Keratinocyte (primary cell): ENCODE measurements at regions not wholly inside any gene's neighbourhood (a gene's known extent, or its start where the extent isn't known, plus 50 kb on each side); places are given as distances from the start of the nearest gene placed in this dataset.

Source experiments
- DNase-seq: peaks from one replicate; pipeline ENCODE4 v3.0.0-alpha.2; 2011; ENCODE audit warnings: low read depth, missing footprints, low spot score
- FAIRE-seq: peaks from 2 replicates; lab custom pipeline; 2011; peaks lifted over from hg19 to GRCh38; lab: Jason Lieb, UNC
- H2AFZ ChIP-seq: 2 replicates; pipeline ENCODE4 v1.6.0; 2012; ENCODE audit warnings: low read length, control low read depth, inconsistent platforms; ENCODE audit not compliant: control insufficient read depth
- H3K27ac ChIP-seq: 2 replicates; pipeline ENCODE4 v1.5.1; 2011; ENCODE audit warnings: low read length; ENCODE audit not compliant: control insufficient read depth, insufficient read depth
- H3K27me3 ChIP-seq: 3 replicates; pipeline ENCODE4 v1.6.0; 2011; ENCODE audit warnings: low read length; ENCODE audit not compliant: control insufficient read depth, insufficient read depth; ENCODE audit errors: extremely low read depth
- H3K36me3 ChIP-seq, 2 experiments: 2 replicates in 1 of 2; 3 replicates in 1 of 2; pipeline ENCODE4 v1.5.1; 2011; ENCODE audit warnings: low read length in 2 of 2, mild to moderate bottlenecking in 1 of 2; ENCODE audit not compliant: control insufficient read depth in 2 of 2, insufficient read depth in 2 of 2; ENCODE audit errors: extremely low read depth in 1 of 2
- H3K4me1 ChIP-seq: 3 replicates; pipeline ENCODE4 v1.5.1; 2011; ENCODE audit warnings: low read length; ENCODE audit not compliant: control insufficient read depth, insufficient read depth; ENCODE audit errors: extremely low read depth
- H3K4me2 ChIP-seq: 3 replicates; pipeline ENCODE4 v1.6.0; 2011; ENCODE audit warnings: low read depth, low read length; ENCODE audit not compliant: control insufficient read depth, insufficient read depth; ENCODE audit errors: extremely low read depth
- H3K4me3 ChIP-seq, 3 experiments: fragments of 200-600 bp in 1 of 3; sonication (generic) in 1 of 3; 2 replicates in 2 of 3; 3 replicates in 1 of 3; pipeline ENCODE4 v1.5.1; 2011 to 2016; ENCODE audit warnings: low read length in 3 of 3, mild to moderate bottlenecking in 3 of 3, control low read depth in 2 of 3, inconsistent platforms in 1 of 3, low read depth in 1 of 3, mixed read lengths in 1 of 3, mixed run types in 1 of 3, moderate library complexity in 1 of 3; ENCODE audit not compliant: control insufficient read depth in 2 of 3, insufficient read depth in 2 of 3; ENCODE audit errors: extremely low read depth in 1 of 3
- H3K79me2 ChIP-seq: 2 replicates; pipeline ENCODE4 v1.6.0; 2012; ENCODE audit warnings: low read length; ENCODE audit not compliant: control insufficient read depth, insufficient read depth
- H3K9ac ChIP-seq: 3 replicates; pipeline ENCODE4 v1.6.0; 2011; ENCODE audit warnings: low read length; ENCODE audit not compliant: control insufficient read depth, insufficient read depth; ENCODE audit errors: extremely low read depth
- H3K9me1 ChIP-seq: 3 replicates; pipeline ENCODE4 v1.6.0; 2011; ENCODE audit warnings: low read length; ENCODE audit not compliant: control insufficient read depth, insufficient read depth; ENCODE audit errors: extremely low read depth
- H3K9me3 ChIP-seq: 2 replicates; pipeline ENCODE4 v1.5.1; 2012; ENCODE audit warnings: low read depth, low read length; ENCODE audit not compliant: control insufficient read depth
- H4K20me1 ChIP-seq: 3 replicates; pipeline ENCODE4 v1.6.0; 2011; ENCODE audit warnings: low read length; ENCODE audit not compliant: control insufficient read depth, insufficient read depth; ENCODE audit errors: extremely low read depth
- CTCF ChIP-seq, 3 experiments: IDR thresholded peaks in 1 of 3; conservative IDR thresholded peaks in 1 of 3; optimal IDR thresholded peaks in 1 of 3; 2 replicates in 2 of 3; 3 replicates in 1 of 3; pipeline versions ENCODE3 to v1.5.1; 2011; ENCODE audit warnings: low read length in 3 of 3, mild to moderate bottlenecking in 3 of 3, moderate library complexity in 2 of 3, control low read depth in 1 of 3, inconsistent platforms in 1 of 3; ENCODE audit not compliant: insufficient read depth in 2 of 3; ENCODE audit errors: extremely low read depth in 1 of 3
- EZH2 ChIP-seq: IDR thresholded peaks from one replicate; pipeline ENCODE4 v1.6.1; 2012; ENCODE audit warnings: inconsistent platforms, mild to moderate bottlenecking, low read length, moderate library complexity
- dilution Hi-C: fragments of 300-500 bp; cut with MboI; formaldehyde crosslinking; loops from one replicate; pipeline ENCODE4 v1.7.0; 2020; ENCODE audit warnings: low sequenced_read_pairs; ENCODE audit not compliant: extremely low pct_ligation_motif_present

DNA sequence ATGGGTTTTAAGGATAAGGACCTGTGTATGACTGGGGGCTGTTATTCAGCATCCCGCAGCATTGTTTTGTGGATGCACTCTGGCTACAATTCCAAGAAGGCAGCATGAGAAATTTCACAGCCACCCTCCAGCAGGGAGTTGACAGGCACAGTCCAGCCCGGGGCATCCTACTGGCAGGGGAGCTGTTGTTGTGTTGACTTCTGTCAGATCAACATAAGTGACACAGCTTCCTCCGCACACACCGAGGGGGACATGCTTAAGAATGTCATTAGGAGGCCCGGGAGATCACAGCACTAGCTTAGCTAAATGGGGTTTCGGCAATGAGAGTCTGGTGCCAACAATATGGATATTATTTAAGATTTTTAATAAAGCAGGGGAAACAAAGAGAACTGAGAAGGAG lies 326.5 kb downstream of the ASMT start:
- H3K9me1 ChIP-seq = no peaks in the 10 kb centered on the region
- no peak overlapping the region for H3K4me2 ChIP-seq
- H2AFZ ChIP-seq = no peak overlapping the region
- H3K36me3 ChIP-seq = no peaks in the 10 kb centered on the region
- H3K9me3 ChIP-seq = no peaks in the 10 kb centered on the region
- no peak for FAIRE-seq
- H3K79me2 ChIP-seq = no peaks in the 10 kb centered on the region
- H3K27ac ChIP-seq = no peak overlapping the region
- dilution Hi-C loops = no loop called here
- H4K20me1 ChIP-seq = no peaks in the 10 kb centered on the region
- H3K4me3 ChIP-seq = no peak overlapping the region
- no peaks in the 10 kb centered on the region for H3K4me1 ChIP-seq
- H3K9ac ChIP-seq = no peak overlapping the region
- no peak for DNase-seq
- TF ChIP-seq CTCF (optimal IDR thresholded peaks at IDR 0.05 in 1 of 3, IDR thresholded peaks at IDR 0.05 in 1 of 3, conservative IDR thresholded peaks at IDR 0.05 in 1 of 3; ENCODE audit: extremely low read depth in 1 of 3, insufficient read depth in 2 of 3, low read length in 3 of 3) (no peak), EZH2 (no peak)
- H3K27me3 ChIP-seq = no peaks in the 10 kb centered on the region

DNA sequence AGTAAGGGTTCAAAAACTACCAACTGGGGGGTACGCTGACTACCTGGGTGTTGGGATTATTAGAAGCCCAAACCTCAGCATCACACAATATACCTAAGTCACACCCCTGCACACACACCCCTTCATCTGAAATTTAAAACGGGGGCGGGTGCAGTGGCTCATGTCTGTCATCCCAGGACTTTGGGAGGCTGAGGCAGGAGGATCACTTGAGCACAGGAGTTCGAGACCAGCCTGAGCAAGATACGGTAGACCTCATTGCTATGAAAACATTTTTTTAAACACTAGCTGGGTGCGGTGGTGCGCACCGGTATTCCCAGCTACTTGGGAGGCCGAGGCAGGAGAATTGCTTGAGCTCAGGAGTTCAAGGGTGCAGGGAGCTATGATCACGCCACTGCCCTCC lies 331.0 kb downstream of the ASMT start:
- Histone ChIP-seq H3K27me3 (no peaks in the 10 kb centered on the region), H3K27ac (no peak overlapping the region), H3K4me1 (no peaks in the 10 kb centered on the region), H3K4me3 (no peak overlapping the region), H3K79me2 (no peaks in the 10 kb centered on the region), H3K4me2 (no peak overlapping the region), H3K9me1 (no peaks in the 10 kb centered on the region), H4K20me1 (no peaks in the 10 kb centered on the region), H3K36me3 (no peaks in the 10 kb centered on the region), H2AFZ (no peak overlapping the region), H3K9ac (no peak overlapping the region), H3K9me3 (no peaks in the 10 kb centered on the region)
- FAIRE-seq (no peak), DNase-seq (no peak)
- dilution Hi-C loops = no loop called here
- TF ChIP-seq CTCF (optimal IDR thresholded peaks at IDR 0.05 in 1 of 3, IDR thresholded peaks at IDR 0.05 in 1 of 3, conservative IDR thresholded peaks at IDR 0.05 in 1 of 3; ENCODE audit: extremely low read depth in 1 of 3, insufficient read depth in 2 of 3, low read length in 3 of 3) (no peak), EZH2 (no peak)
